LNCAP (cell line): ENCODE measurements at regions not wholly inside any gene's neighbourhood (a gene's known extent, or its start where the extent isn't known, plus 50 kb on each side); places are given as distances from the start of the nearest gene placed in this dataset.

Experiments used
- TF ChIP-seq, protein P1 (sequence below): fragments of 450-650 bp; IDR thresholded peaks from 2 replicates; pipeline ENCODE4 v1.5.1; 2017; ENCODE audit warnings: mild to moderate bottlenecking

GRCh38 chr11:119814766-119815165, 85.8 kb upstream of the NECTIN1 start:
- TF ChIP-seq, protein P1, sequence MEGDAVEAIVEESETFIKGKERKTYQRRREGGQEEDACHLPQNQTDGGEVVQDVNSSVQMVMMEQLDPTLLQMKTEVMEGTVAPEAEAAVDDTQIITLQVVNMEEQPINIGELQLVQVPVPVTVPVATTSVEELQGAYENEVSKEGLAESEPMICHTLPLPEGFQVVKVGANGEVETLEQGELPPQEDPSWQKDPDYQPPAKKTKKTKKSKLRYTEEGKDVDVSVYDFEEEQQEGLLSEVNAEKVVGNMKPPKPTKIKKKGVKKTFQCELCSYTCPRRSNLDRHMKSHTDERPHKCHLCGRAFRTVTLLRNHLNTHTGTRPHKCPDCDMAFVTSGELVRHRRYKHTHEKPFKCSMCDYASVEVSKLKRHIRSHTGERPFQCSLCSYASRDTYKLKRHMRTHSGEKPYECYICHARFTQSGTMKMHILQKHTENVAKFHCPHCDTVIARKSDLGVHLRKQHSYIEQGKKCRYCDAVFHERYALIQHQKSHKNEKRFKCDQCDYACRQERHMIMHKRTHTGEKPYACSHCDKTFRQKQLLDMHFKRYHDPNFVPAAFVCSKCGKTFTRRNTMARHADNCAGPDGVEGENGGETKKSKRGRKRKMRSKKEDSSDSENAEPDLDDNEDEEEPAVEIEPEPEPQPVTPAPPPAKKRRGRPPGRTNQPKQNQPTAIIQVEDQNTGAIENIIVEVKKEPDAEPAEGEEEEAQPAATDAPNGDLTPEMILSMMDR = no peak

DNA sequence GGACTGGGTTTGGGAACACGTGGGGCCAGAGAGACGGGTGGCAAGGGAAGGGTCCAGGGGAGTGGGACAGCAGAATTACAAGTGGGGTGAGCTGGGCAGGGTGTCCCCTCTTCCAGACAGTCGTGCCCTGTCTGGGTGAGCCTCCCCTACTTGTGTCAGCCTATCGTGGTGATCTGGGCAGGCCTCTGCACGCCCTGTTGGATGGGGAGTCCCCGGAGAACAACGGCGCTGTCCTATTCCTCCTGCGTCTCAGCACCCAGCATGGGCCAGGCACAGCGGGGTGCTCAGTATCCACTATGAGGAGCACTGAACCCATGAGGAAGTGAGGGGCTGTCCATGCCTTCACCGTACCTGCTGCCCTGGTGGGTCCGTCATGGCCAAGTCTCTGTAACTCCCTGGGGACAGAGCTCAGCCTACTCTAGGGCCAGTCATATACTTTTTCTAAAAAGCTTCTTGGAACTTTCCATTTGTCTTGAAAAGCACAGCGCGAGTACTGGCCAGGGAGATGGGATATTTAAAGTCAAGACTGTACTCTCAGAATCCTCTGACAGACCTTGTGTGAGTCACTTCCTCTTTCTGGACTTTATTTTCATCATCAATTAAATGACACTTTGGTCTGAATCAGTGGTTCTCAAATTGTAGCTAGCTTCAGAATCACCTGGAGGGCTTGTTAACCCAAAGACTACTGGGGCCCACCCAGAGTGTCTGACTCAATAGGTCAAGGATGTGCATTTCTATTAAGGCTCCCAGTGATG, 81.7 kb upstream of the NECTIN1 start:
- TF ChIP-seq, protein P1 = no peak

- TF ChIP-seq, protein P1 = no peak
These were observed 80.3 kb upstream of the NECTIN1 start for GRCh38 chr11:119809346-119809745.

DNA sequence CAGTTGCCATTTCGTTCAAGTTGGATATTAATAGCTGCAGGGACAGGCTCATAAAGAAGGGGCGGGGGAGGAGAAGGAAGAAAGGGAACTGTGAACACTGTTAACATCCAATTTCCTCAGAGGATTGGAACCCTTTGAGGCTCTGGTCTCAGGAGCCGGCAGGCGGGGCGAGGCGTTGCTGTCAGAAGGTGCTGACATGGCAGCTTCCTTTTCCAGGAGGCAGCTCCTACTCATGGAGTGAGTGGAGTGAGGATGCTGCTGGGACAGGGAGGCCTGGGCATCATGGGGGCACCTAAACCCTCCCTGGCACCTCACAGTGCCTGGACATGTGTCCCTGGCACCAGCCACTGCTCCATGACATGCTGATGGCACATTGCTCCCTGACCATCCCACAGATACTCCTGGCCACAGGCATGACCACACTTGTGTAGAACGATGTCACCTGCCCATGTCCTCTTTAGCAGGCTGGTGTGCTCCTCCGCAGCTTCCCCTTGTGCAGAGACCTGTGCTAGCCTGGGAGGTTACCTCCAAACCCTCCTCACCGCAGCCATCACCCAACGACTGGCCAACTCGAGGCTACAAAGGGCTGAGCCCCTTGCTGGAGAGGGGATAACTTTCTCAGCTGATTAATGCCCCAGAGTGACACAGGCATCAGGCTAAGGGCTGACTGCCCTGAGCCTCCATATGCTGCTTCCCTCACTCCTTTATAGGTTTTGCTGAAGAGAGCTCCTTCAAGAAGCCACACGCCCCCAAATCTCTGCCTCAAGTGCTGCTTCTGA, 79.6 kb upstream of the NECTIN1 start:
- TF ChIP-seq, protein P1 = no peak

DNA sequence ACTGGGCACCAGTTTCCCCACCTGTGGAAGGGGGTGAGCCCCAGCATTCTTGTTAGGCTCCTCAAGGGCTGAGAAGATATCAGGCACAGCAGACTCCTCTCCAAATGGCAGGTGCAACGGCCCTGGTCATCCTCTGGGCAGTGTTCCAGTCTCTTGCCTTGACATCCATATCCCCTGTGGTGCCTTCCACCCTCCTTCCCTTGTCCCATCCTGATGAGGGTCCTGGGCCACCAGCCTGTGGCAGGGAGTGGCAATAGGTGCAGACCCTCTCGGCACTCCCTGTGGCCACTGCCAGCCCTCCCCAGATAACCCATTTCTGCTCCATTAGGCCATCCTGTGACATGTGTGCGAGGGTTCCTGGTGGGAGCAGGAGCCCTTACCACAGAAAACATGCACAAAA, 78.8 kb upstream of the NECTIN1 start:
- TF ChIP-seq, protein P1 = no peak

- TF ChIP-seq, protein P1 = no peak
These were observed 78.4 kb upstream of the NECTIN1 start for GRCh38 chr11:119807402-119807801.

DNA sequence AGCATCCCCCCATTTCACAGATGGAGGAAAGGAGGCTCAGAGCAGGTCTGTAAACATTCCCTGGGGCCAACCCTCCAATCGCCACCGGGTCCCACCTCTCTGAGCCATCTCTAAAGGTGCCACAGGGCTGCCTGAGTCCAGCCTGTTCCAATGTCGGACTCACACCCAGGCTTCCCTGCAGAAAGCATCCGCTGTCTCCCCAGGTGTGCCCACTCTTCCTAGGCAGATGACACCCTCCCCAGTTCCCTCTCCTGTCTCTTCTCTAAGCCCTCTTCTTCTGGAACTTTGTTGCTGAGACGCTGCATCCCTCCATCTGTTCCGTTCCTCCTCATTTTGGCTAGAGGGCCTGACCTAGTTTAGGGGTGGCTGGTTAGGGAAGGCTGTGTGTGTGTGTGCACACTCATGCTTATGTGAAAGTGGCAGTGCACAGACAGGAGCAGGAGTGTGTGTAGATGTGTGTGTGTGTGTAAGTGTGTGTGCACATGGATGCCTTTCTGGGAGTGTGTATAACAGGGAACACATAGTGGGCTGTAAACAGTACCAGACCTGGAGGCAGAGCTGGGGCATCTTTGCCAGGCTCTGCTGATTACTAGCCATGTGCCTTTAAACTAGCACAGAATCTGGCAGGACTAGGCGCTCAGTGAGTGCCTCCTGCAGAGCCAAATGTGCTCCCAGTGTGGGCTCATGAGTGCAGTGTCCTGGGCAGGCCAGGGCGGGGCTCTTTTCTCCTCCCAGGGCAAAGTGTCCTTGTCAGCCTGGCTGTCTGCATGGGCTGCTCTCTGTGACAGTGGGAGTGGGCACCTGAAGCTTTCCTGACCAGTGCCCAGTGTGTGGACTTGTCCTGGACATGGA, 77.3 kb upstream of the NECTIN1 start:
- TF ChIP-seq, protein P1 = no peak
